Dermis microvascular lymphatic vessel endothelial cell (primary cell): ENCODE measurements at regions not wholly inside any gene's neighbourhood (a gene's known extent, or its start where the extent isn't known, plus 50 kb on each side); places are given as distances from the start of the nearest gene placed in this dataset.
"Not testable (repeated sequence)": the region's sequence is repeated elsewhere in the genome, so short reads cannot be mapped to it uniquely, and the experiment has no call there.

Source experiments
- DNase-seq, 2 donors: peaks; one replicate each; pipeline versions ENCODE4 v3.0.0 to v3.0.0-alpha.2; 2010; ENCODE audit warnings: low read depth in 2 of 2

- no peak for DNase-seq
These were observed 152.3 kb upstream of the NEDD9 start for GRCh38 chr6:11384531-11385309.

GRCh38 chr6:11381801-11382513, 149.5 kb upstream of the NEDD9 start:
- DNase-seq, result peak in 1 of 2 donors; percentile 68

- DNase-seq, result no peak
These were observed 148.7 kb upstream of the NEDD9 start for GRCh38 chr6:11380969-11381744.

- DNase-seq, result no peak
These were observed 148.1 kb upstream of the NEDD9 start for GRCh38 chr6:11380549-11380948.

GRCh38 chr6:11379805-11380204, 147.3 kb upstream of the NEDD9 start:
- no peak for DNase-seq

- DNase-seq, result no peak
These were observed 146.2 kb upstream of the NEDD9 start for GRCh38 chr6:11378639-11379038.

GRCh38 chr6:11374036-11375010, 141.9 kb upstream of the NEDD9 start:
- DNase-seq, result peak; percentile 57 to 89

- DNase-seq, result no peak
These were observed 140.7 kb upstream of the NEDD9 start for GRCh38 chr6:11373208-11373607.

- DNase-seq, result not testable (repeated sequence)
These were observed 139.8 kb upstream of the NEDD9 start for GRCh38 chr6:11372186-11372790.

GRCh38 chr6:11370191-11371018, 137.9 kb upstream of the NEDD9 start:
- peak; percentile 78 to 96 for DNase-seq

- DNase-seq, result peak in 1 of 2 donors; percentile 32
These were observed 136.3 kb upstream of the NEDD9 start for GRCh38 chr6:11368760-11369159.

- DNase-seq, result peak in 1 of 2 donors; percentile 63
These were observed 135.8 kb upstream of the NEDD9 start for GRCh38 chr6:11368264-11368663.

GRCh38 chr6:11367638-11368199, 135.3 kb upstream of the NEDD9 start:
- peak in 1 of 2 donors; percentile 10 for DNase-seq

GRCh38 chr6:11366934-11367637, 134.6 kb upstream of the NEDD9 start:
- peak in 1 of 2 donors; percentile 53 for DNase-seq

GRCh38 chr6:11366183-11366933, 133.9 kb upstream of the NEDD9 start:
- DNase-seq, result peak in 1 of 2 donors; percentile 7

- peak; percentile 44 to 92 for DNase-seq
These were observed 132.5 kb upstream of the NEDD9 start for GRCh38 chr6:11364971-11365397.

- peak in 1 of 2 donors; percentile 56 for DNase-seq
These were observed 131.6 kb upstream of the NEDD9 start for GRCh38 chr6:11363881-11364576.
